ENCODE measurements at regions not wholly inside any gene's neighbourhood (a gene's known extent, or its start where the extent isn't known, plus 50 kb on each side); places are given as distances from the start of the nearest gene placed in this dataset.
A peak's percentile ranks its signal among the peaks of the same experiment; 100 is the strongest.

- H3F3A ChIP-seq (replicated peaks; ENCODE audit: low read depth): no peaks in the 10 kb centered on the region
- DNase-seq (ENCODE audit: low spot score) (peak; percentile 38), ATAC-seq (no peak)
- H3K36me3 Mint-ChIP-seq (ENCODE audit: low read depth): no peaks in the 10 kb centered on the region
- no peaks in the 10 kb centered on the region for H4K20me1 ChIP-seq (replicated peaks; ENCODE audit: insufficient read depth)
- no peak overlapping the region for H3K4me3 Mint-ChIP-seq
- peaks cover 6% of the 10 kb centered on the region for H3K4me1 Mint-ChIP-seq
- H3K27ac Mint-ChIP-seq: peak overlapping the region; percentile 33; the same call in 1 of the 2 replicates
- no peaks in the 10 kb centered on the region for H3K79me2 ChIP-seq (replicated peaks; ENCODE audit: insufficient read depth)
- no peaks in the 10 kb centered on the region for H3K36me3 ChIP-seq (ENCODE audit: insufficient read depth)
- H3K9me2 ChIP-seq (ENCODE audit: insufficient read depth): no peaks in the 10 kb centered on the region
- no peaks in the 10 kb centered on the region for H3K9me3 Mint-ChIP-seq
- no peaks in the 10 kb centered on the region for H3K27me3 Mint-ChIP-seq (ENCODE audit: insufficient read depth, low read depth, poor library complexity)
- H2AFZ ChIP-seq: peak overlapping the region; percentile 44; the same call in 1 of the 2 replicates
- no peak overlapping the region for H3K4me2 ChIP-seq
- H3K4me1 ChIP-seq (ENCODE audit: insufficient read depth): peaks cover 4% of the 10 kb centered on the region; the same call in 1 of the 2 replicates
- TF ChIP-seq JUNB (IDR thresholded peaks at IDR 0.05; ENCODE audit: unreplicated experiment) (no peak), CTCF (conservative IDR thresholded peaks at IDR 0.05; ENCODE audit: low read depth in 2 of 2) (peak in 1 of 2 experiments; percentile 53; a peak in 3 of 4 replicates)
- H3K27ac ChIP-seq (ENCODE audit: low read depth): no peak overlapping the region
- no peaks in the 10 kb centered on the region for H3K27me3 ChIP-seq (ENCODE audit: insufficient read depth)
- H3K4me3 ChIP-seq: no peak overlapping the region
Observed at GRCh38 chr12:45121224-45121623, 70.3 kb upstream of the DBX2 start.

- peaks cover 4% of the 10 kb centered on the region; the same call in 1 of the 2 replicates for H3K4me1 ChIP-seq (ENCODE audit: insufficient read depth)
- no peaks in the 10 kb centered on the region for H3K27me3 ChIP-seq (ENCODE audit: insufficient read depth)
- DNase-seq (ENCODE audit: low spot score) (peak; percentile 66), ATAC-seq (no peak)
- H3K27ac ChIP-seq (ENCODE audit: low read depth): no peak overlapping the region
- H2AFZ ChIP-seq: no peak overlapping the region
- no peaks in the 10 kb centered on the region for H3K79me2 ChIP-seq (replicated peaks; ENCODE audit: insufficient read depth)
- H3K4me2 ChIP-seq: no peak overlapping the region
- H4K20me1 ChIP-seq (replicated peaks; ENCODE audit: insufficient read depth): no peaks in the 10 kb centered on the region
- no peak overlapping the region for H3K27ac Mint-ChIP-seq
- no peaks in the 10 kb centered on the region for H3K9me2 ChIP-seq (ENCODE audit: insufficient read depth)
- H3F3A ChIP-seq (replicated peaks; ENCODE audit: low read depth): no peaks in the 10 kb centered on the region
- H3K4me3 ChIP-seq: no peak overlapping the region
- H3K36me3 ChIP-seq (ENCODE audit: insufficient read depth): no peaks in the 10 kb centered on the region
- TF ChIP-seq JUNB (IDR thresholded peaks at IDR 0.05; ENCODE audit: unreplicated experiment) (no peak), EZH2 (IDR thresholded peaks at IDR 0.05; ENCODE audit: low read depth, unreplicated experiment) (no peak), POLR2AphosphoS5 (IDR thresholded peaks at IDR 0.05; ENCODE audit: low read depth) (no peak), ZNF331 (CRISPR knock-in tag; IDR thresholded peaks at IDR 0.05; ENCODE audit: low read depth) (no peak), ZNF462 (CRISPR knock-in tag; IDR thresholded peaks at IDR 0.05) (no peak), CTCF (conservative IDR thresholded peaks at IDR 0.05; ENCODE audit: low read depth in 2 of 2) (peak; percentile 80 to 85)
- H3K27me3 Mint-ChIP-seq (ENCODE audit: insufficient read depth, low read depth, poor library complexity): no peaks in the 10 kb centered on the region
- no peaks in the 10 kb centered on the region for H3K36me3 Mint-ChIP-seq (ENCODE audit: low read depth)
- H3K9me3 Mint-ChIP-seq: no peaks in the 10 kb centered on the region
- peaks cover 8% of the 10 kb centered on the region for H3K4me1 Mint-ChIP-seq
- H3K4me3 Mint-ChIP-seq: no peak overlapping the region
Observed at GRCh38 chr12:45122768-45123380, 72.0 kb upstream of the DBX2 start.

All from GM23338 (cell line).